ENCODE measurements at regions not wholly inside any gene's neighbourhood (a gene's known extent, or its start where the extent isn't known, plus 50 kb on each side); places are given as distances from the start of the nearest gene placed in this dataset.
"Not testable (repeated sequence)": the region's sequence is repeated elsewhere in the genome, so short reads cannot be mapped to it uniquely, and the experiment has no call there.

DNA sequence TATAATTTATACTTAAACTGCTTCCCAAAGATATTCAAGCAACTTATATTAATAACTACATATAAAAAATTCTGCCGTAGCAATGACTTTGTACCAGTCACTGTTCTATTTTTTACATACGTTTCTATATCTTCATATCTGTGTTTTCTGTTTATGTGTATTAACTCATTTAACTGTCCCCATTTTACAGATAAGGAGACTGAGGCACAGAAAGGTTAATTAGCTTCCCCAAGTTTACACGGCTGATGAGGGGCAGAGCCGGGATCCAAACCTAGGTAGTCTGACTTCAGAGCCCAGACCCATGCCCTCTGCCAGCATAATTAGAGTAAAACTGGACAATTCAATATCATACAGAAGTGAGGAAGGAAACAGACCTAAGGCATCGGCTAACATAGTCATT, 259.7 kb upstream of the TUT7 start:
- TF ChIP-seq, protein P1, sequence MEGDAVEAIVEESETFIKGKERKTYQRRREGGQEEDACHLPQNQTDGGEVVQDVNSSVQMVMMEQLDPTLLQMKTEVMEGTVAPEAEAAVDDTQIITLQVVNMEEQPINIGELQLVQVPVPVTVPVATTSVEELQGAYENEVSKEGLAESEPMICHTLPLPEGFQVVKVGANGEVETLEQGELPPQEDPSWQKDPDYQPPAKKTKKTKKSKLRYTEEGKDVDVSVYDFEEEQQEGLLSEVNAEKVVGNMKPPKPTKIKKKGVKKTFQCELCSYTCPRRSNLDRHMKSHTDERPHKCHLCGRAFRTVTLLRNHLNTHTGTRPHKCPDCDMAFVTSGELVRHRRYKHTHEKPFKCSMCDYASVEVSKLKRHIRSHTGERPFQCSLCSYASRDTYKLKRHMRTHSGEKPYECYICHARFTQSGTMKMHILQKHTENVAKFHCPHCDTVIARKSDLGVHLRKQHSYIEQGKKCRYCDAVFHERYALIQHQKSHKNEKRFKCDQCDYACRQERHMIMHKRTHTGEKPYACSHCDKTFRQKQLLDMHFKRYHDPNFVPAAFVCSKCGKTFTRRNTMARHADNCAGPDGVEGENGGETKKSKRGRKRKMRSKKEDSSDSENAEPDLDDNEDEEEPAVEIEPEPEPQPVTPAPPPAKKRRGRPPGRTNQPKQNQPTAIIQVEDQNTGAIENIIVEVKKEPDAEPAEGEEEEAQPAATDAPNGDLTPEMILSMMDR (IDR thresholded peaks at IDR 0.05) = no peak
- Mint-ChIP-seq H3K4me1 (ENCODE audit: unreplicated experiment) (peaks cover 30% of the 10 kb centered on the region), H3K27me3 (ENCODE audit: unreplicated experiment) (no peaks in the 10 kb centered on the region), H3K36me3 (ENCODE audit: unreplicated experiment) (no peaks in the 10 kb centered on the region), H3K27ac (ENCODE audit: unreplicated experiment) (no peak overlapping the region), H3K9me3 (ENCODE audit: unreplicated experiment) (no peaks in the 10 kb centered on the region), H3K4me3 (ENCODE audit: unreplicated experiment) (no peak overlapping the region)
- peak; percentile 13 for DNase-seq (ENCODE audit: extremely low spot score, unreplicated experiment)

DNA sequence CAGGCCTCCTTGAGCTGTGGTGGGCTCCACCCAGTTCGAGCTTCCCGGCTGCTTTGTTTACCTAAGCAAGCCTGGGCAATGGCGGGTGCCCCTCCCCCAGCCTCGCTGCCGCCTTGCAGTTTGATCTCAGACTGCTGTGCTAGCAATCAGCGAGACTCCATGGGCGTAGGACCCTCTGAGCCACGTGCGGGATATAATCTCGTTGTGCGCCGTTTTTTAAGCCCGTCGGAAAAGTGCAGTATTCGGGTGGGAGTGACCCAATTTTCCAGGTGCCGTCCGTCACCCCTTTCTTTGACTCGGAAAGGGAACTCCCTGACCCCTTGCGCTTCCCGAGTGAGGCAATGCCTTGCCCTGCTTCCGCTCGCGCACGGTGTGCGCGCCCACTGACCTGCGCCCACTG, 257.3 kb upstream of the TUT7 start:
- peaks cover 20% of the 10 kb centered on the region for H3K4me1 Mint-ChIP-seq (ENCODE audit: unreplicated experiment)
- H3K27me3 Mint-ChIP-seq (ENCODE audit: unreplicated experiment); H3K36me3 Mint-ChIP-seq (ENCODE audit: unreplicated experiment); H3K9me3 Mint-ChIP-seq (ENCODE audit: unreplicated experiment); H3K4me3 Mint-ChIP-seq (ENCODE audit: unreplicated experiment); H3K27ac Mint-ChIP-seq (ENCODE audit: unreplicated experiment): not testable (repeated sequence)
- peak; percentile 46 for DNase-seq (ENCODE audit: extremely low spot score, unreplicated experiment)

DNA sequence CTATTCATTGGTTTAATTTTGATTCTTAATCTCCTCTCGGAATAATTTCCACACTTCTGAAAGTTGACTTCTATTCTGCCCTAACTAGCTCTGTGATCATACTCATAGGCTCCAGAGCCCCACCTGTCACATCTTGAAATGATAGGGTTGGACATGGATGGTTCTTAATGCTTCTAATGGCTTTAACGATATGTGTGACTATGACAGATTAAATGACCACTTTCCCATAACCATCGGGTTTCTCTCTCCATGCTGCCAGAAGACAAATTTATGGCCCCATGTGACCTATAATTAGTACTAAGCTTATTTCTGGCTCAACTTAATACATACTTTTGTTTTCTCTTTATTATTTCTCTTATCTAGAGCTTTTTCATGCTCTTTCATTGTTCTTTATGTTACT, 251.1 kb upstream of the TUT7 start:
- H3K36me3 Mint-ChIP-seq (ENCODE audit: unreplicated experiment) = no peaks in the 10 kb centered on the region
- no peaks in the 10 kb centered on the region for H3K9me3 Mint-ChIP-seq (ENCODE audit: unreplicated experiment)
- H3K4me3 Mint-ChIP-seq (ENCODE audit: unreplicated experiment) = no peak overlapping the region
- H3K27ac Mint-ChIP-seq (ENCODE audit: unreplicated experiment) = no peak overlapping the region
- DNase-seq (ENCODE audit: extremely low spot score, unreplicated experiment) = no peak
- TF ChIP-seq, protein P1 (IDR thresholded peaks at IDR 0.05) = no peak
- H3K27me3 Mint-ChIP-seq (ENCODE audit: unreplicated experiment) = no peaks in the 10 kb centered on the region
- peaks cover 51% of the 10 kb centered on the region for H3K4me1 Mint-ChIP-seq (ENCODE audit: unreplicated experiment)

DNA sequence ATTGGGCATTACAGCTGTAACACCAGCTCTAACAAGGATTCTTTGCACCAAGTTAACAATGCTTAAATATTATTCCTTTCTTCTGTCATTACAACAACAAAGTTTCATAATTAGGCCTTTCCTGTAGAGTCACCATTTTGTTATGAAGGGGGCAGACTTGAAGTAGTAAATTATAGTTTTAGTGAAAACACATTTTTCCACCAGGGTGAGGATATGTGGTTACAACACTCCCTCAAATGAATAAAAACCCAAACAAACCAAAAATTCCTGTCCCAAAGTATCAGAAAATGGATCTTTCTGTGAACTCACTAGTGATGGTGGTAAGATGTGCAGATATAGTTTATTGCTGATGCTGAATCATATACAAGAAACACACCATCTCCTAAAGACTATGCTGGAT, 250.5 kb upstream of the TUT7 start:
- no peak for DNase-seq (ENCODE audit: extremely low spot score, unreplicated experiment)

DNA sequence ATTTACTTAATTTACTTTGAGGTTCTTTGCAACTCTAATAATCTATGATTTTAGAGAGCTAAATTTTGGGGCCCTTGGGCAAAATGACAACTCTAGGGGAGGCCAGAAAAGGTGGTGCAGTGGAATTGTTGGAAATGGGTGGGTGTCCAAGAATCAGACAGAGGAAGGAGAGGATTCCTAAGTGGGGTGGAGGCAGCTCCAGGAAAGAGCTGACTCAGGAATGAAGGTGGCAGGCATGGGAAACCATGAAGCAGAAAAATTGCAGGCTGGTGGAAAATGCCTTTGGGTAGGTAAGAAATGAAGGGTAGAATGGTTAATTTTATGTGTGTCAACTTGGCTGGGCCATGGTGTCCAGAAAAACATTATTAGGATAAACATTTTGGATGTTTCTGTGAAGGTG, 248.5 kb upstream of the TUT7 start:
- peak overlapping the region; percentile 79 for H3K27ac Mint-ChIP-seq (ENCODE audit: unreplicated experiment)
- no peaks in the 10 kb centered on the region for H3K27me3 Mint-ChIP-seq (ENCODE audit: unreplicated experiment)
- no peak for DNase-seq (ENCODE audit: extremely low spot score, unreplicated experiment)
- H3K4me1 Mint-ChIP-seq (ENCODE audit: unreplicated experiment) = peaks cover 77% of the 10 kb centered on the region
- H3K9me3 Mint-ChIP-seq (ENCODE audit: unreplicated experiment) = no peaks in the 10 kb centered on the region
- no peak overlapping the region for H3K4me3 Mint-ChIP-seq (ENCODE audit: unreplicated experiment)
- H3K36me3 Mint-ChIP-seq (ENCODE audit: unreplicated experiment) = no peaks in the 10 kb centered on the region
- TF ChIP-seq, protein P1 (IDR thresholded peaks at IDR 0.05) = no peak

More for the DNA sequence above, 250.5 kb upstream of the TUT7 start:
- H3K27ac Mint-ChIP-seq (ENCODE audit: unreplicated experiment) = peak overlapping the region; percentile 56
- H3K4me1 Mint-ChIP-seq (ENCODE audit: unreplicated experiment) = peaks cover 57% of the 10 kb centered on the region
- no peaks in the 10 kb centered on the region for H3K27me3 Mint-ChIP-seq (ENCODE audit: unreplicated experiment)
- H3K36me3 Mint-ChIP-seq (ENCODE audit: unreplicated experiment) = no peaks in the 10 kb centered on the region
- H3K9me3 Mint-ChIP-seq (ENCODE audit: unreplicated experiment) = no peaks in the 10 kb centered on the region
- no peak overlapping the region for H3K4me3 Mint-ChIP-seq (ENCODE audit: unreplicated experiment)
- TF ChIP-seq, protein P1 (IDR thresholded peaks at IDR 0.05) = no peak

DNA sequence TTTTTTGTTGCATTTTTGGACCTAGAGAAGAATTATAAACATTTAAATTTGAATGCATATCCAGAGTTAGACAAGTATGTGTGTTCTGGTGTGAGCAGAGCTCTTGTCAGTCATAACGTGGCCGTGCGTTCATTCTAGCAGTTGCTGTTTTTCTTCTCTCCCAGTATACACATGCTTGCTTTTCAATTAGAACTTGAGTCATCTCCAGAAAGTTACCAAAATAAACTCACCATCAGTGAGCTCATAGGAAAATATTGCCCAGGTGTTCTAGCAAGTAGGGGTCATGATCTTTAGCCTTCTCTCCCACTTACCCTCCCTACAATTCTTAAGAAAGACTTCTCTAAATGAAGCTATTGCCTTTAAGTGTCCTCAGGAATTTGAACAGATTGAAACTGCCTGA, 247.5 kb upstream of the TUT7 start:
- Mint-ChIP-seq H3K36me3 (ENCODE audit: unreplicated experiment) (no peaks in the 10 kb centered on the region), H3K27ac (ENCODE audit: unreplicated experiment) (peak overlapping the region; percentile 71)
- DNase-seq (ENCODE audit: extremely low spot score, unreplicated experiment) = no peak

More for the DNA sequence above, 247.5 kb upstream of the TUT7 start:
- Mint-ChIP-seq H3K27me3 (ENCODE audit: unreplicated experiment) (no peaks in the 10 kb centered on the region), H3K9me3 (ENCODE audit: unreplicated experiment) (no peaks in the 10 kb centered on the region), H3K4me3 (ENCODE audit: unreplicated experiment) (no peak overlapping the region), H3K4me1 (ENCODE audit: unreplicated experiment) (peaks cover 78% of the 10 kb centered on the region)
- TF ChIP-seq, protein P1 (IDR thresholded peaks at IDR 0.05) = no peak

All from osteocyte (in vitro differentiated cells).